BE2C (cell line): ENCODE measurements at regions not wholly inside any gene's neighbourhood (a gene's known extent, or its start where the extent isn't known, plus 50 kb on each side); places are given as distances from the start of the nearest gene placed in this dataset.

Experiments
- DNase-seq: peaks from one replicate; pipeline ENCODE4 v3.0.0-alpha.2; 2020
- H3K27me3 ChIP-seq: fragments of 250-450 bp; sonication (Bioruptor Pico); 2 replicates; pipeline ENCODE4 v1.5.1; 2020; ENCODE audit warnings: mild to moderate bottlenecking
- H3K36me3 ChIP-seq: fragments of 250-450 bp; sonication (Bioruptor Pico); 2 replicates; pipeline ENCODE4 v1.5.1; 2020; ENCODE audit warnings: mild to moderate bottlenecking
- H3K4me1 ChIP-seq: fragments of 250-450 bp; sonication (Bioruptor Pico); 2 replicates; pipeline ENCODE4 v1.5.1; 2020
- H3K4me3 ChIP-seq: 2 replicates; pipeline ENCODE4 v1.5.1; 2011; ENCODE audit warnings: low read depth, low read length
- H3K9me3 ChIP-seq: fragments of 250-450 bp; sonication (Bioruptor Pico); 2 replicates; pipeline ENCODE4 v1.5.1; 2020
- TF ChIP-seq, protein P1 (sequence below): IDR thresholded peaks from 2 replicates; pipeline ENCODE4 v1.5.1; 2012; ENCODE audit warnings: mild to moderate bottlenecking, low read depth, low read length

DNA sequence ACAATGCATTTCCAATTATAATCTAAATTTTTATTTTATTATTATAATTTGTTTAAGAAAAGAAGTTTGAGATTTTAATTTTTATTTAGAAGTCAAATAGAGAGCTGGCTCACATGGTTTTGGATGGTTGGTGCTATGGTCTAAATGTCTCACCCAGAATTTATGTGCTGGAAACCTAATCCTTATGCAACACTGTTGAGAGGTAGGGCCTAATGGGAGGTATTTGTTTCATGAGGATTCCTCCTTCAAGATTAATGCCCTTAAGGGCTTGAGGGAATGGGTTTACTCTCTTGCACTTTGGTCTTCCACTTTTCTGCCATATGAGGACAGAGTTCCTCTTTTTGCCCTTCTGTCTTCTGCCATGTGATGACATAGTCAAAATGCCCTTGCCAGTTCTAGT, 960.5 kb upstream of the IGFBP7 start:
- Histone ChIP-seq H3K4me1 (no peaks in the 10 kb centered on the region), H3K9me3 (peaks cover 6% of the 10 kb centered on the region), H3K36me3 (no peaks in the 10 kb centered on the region), H3K27me3 (no peaks in the 10 kb centered on the region), H3K4me3 (no peak overlapping the region)
- TF ChIP-seq, protein P1, sequence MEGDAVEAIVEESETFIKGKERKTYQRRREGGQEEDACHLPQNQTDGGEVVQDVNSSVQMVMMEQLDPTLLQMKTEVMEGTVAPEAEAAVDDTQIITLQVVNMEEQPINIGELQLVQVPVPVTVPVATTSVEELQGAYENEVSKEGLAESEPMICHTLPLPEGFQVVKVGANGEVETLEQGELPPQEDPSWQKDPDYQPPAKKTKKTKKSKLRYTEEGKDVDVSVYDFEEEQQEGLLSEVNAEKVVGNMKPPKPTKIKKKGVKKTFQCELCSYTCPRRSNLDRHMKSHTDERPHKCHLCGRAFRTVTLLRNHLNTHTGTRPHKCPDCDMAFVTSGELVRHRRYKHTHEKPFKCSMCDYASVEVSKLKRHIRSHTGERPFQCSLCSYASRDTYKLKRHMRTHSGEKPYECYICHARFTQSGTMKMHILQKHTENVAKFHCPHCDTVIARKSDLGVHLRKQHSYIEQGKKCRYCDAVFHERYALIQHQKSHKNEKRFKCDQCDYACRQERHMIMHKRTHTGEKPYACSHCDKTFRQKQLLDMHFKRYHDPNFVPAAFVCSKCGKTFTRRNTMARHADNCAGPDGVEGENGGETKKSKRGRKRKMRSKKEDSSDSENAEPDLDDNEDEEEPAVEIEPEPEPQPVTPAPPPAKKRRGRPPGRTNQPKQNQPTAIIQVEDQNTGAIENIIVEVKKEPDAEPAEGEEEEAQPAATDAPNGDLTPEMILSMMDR = no peak
- DNase-seq = no peak

DNA sequence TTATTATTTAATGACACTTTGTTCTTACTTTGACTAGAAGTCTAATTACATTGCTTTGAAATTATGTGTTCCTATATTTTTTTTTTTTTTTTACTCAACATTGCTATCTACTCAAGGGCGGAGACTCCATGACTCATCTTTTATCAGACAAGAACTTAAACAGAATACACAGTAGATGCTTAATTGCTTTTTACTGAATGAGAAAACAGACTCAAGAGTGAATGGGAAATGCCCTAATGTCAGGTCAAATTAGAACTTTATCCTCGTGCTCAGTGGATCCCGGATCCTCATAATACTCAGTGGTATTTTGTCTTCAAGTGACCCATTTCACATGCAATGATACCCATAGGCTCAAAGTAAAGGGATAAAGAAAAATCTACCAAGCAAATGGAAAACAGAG, 954.5 kb upstream of the IGFBP7 start:
- no peaks in the 10 kb centered on the region for H3K9me3 ChIP-seq
- no peak overlapping the region for H3K4me3 ChIP-seq
- H3K36me3 ChIP-seq = no peaks in the 10 kb centered on the region
- TF ChIP-seq, protein P1 = no peak
- no peaks in the 10 kb centered on the region for H3K27me3 ChIP-seq
- no peak for DNase-seq
- no peaks in the 10 kb centered on the region for H3K4me1 ChIP-seq

DNA sequence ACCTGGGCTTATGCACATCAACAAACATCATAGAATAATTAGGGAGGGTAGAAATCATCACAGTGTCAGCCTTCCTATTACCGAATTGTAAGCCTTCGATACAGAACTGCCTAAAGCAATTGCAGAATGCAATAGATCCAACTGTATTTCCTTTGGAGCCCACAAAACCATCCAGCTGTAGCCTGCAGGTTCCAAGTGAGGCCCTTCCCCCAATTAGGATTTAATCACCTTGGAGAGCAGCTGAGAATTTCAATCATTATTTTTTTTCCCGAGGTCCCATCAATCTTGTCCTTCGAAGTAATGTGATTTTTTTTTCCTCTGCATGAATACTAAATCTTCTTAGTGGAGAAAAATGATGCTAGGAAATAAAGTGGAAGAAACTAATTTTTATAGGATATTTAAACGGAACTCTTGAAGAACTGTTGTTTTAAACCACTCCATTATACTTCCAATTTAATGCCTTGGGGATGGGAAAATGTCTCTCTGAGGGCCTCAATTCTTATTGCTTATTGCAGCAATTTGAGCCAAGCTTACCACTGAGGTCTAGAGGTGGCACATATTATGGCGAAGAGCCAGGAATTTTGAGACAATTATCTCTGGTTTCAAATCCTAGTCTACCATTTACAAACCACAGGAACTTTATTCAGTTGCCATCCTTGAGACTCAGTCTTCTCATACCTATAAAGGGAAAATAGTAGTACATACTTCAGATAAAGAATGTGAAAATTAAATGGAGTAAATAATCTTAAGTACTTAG, 953.4 kb upstream of the IGFBP7 start:
- Histone ChIP-seq H3K4me3 (no peak overlapping the region), H3K4me1 (no peaks in the 10 kb centered on the region), H3K9me3 (no peaks in the 10 kb centered on the region), H3K36me3 (no peaks in the 10 kb centered on the region), H3K27me3 (no peaks in the 10 kb centered on the region)
- TF ChIP-seq, protein P1 = no peak
- no peak for DNase-seq

- no peak overlapping the region for H3K4me3 ChIP-seq
- no peaks in the 10 kb centered on the region for H3K4me1 ChIP-seq
- TF ChIP-seq, protein P1 = peak; percentile 16; the same call in 1 of the 2 replicates
- H3K27me3 ChIP-seq = no peaks in the 10 kb centered on the region
- DNase-seq = no peak
- no peaks in the 10 kb centered on the region for H3K9me3 ChIP-seq
- H3K36me3 ChIP-seq = no peaks in the 10 kb centered on the region
These were observed 951.8 kb upstream of the IGFBP7 start for GRCh38 chr4:58061967-58062366.

DNA sequence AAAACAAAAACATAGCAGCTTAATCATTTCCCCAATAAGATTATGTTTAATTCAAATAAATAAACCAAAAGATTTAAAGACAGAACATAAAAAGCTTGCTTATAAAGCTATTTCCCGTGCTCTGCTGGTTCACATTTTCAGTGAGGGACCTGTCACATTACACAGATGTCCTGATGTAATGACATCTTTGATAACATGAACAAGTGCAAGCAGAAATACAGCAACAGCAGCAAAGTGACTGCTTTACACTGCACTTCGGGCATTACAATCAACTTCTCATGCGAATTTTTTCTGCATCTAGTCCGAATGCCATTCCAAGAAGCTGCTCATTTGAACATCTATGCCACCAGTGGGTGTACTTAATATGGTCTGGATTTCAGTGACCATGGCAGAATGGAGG, 940.3 kb upstream of the IGFBP7 start:
- no peak for DNase-seq
- no peaks in the 10 kb centered on the region for H3K27me3 ChIP-seq
- no peaks in the 10 kb centered on the region for H3K4me1 ChIP-seq
- no peak overlapping the region for H3K4me3 ChIP-seq
- H3K9me3 ChIP-seq = no peaks in the 10 kb centered on the region
- TF ChIP-seq, protein P1 = no peak
- no peaks in the 10 kb centered on the region for H3K36me3 ChIP-seq

- TF ChIP-seq, protein P1 = no peak
- no peaks in the 10 kb centered on the region for H3K4me1 ChIP-seq
- no peaks in the 10 kb centered on the region for H3K36me3 ChIP-seq
- H3K9me3 ChIP-seq = no peaks in the 10 kb centered on the region
- no peak for DNase-seq
- H3K27me3 ChIP-seq = no peaks in the 10 kb centered on the region
- H3K4me3 ChIP-seq = no peak overlapping the region
These were observed 938.3 kb upstream of the IGFBP7 start for GRCh38 chr4:58048491-58048890.
